IPS-20b (cell line): ENCODE measurements at regions not wholly inside any gene's neighbourhood (a gene's known extent, or its start where the extent isn't known, plus 50 kb on each side); places are given as distances from the start of the nearest gene placed in this dataset.
"Not testable (repeated sequence)": the region's sequence is repeated elsewhere in the genome, so short reads cannot be mapped to it uniquely, and the experiment has no call there.

Source experiments
- H3K27ac ChIP-seq: one replicate; pipeline ENCODE4 v1.5.1; 2013; ENCODE audit warnings: low read length
- H3K27me3 ChIP-seq: 2 replicates; pipeline ENCODE4 v1.6.1; 2013; ENCODE audit warnings: mild to moderate bottlenecking, low read length, inconsistent platforms; ENCODE audit not compliant: insufficient read depth
- H3K36me3 ChIP-seq: 2 replicates; pipeline ENCODE4 v1.6.1; 2013; ENCODE audit warnings: low read depth, mild to moderate bottlenecking, inconsistent platforms, low read length, moderate library complexity; ENCODE audit not compliant: insufficient read depth
- H3K4me1 ChIP-seq: 2 replicates; pipeline ENCODE4 v1.6.1; 2013; ENCODE audit warnings: mild to moderate bottlenecking, control low read depth, inconsistent platforms, low read length, moderate library complexity; ENCODE audit not compliant: insufficient read depth
- H3K4me3 ChIP-seq: 2 replicates; pipeline ENCODE4 v1.5.1; 2013; ENCODE audit warnings: mild to moderate bottlenecking, low read length, inconsistent platforms
- H3K9ac ChIP-seq: 2 replicates; pipeline ENCODE4 v1.6.1; 2013; ENCODE audit warnings: low read depth, mild to moderate bottlenecking, inconsistent platforms, low read length, moderate library complexity
- H3K9me3 ChIP-seq: 2 replicates; pipeline ENCODE4 v1.6.1; 2013; ENCODE audit warnings: mild to moderate bottlenecking, low read depth, low read length, inconsistent platforms; ENCODE audit not compliant: insufficient read depth

DNA sequence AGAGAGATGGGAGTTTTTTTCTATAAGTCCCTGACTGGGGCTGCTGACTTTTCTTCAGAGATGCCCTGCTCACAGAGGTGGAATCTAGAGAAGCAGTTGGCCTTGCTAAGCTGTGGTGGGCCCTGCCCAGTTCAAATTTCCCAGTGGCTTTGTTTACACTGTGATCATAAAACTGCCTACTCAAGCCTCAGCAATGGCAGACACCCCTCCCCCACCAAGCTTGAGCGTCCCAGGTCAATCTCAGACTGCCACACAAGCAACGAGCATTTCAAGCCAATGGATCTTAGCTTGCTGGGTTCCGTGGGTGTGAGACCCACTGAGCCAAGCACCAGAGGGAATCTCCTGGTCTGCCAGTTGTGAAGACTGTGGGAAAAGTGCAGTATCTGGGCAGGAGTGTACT lies 199.8 kb upstream of the WDFY3 start:
- Histone ChIP-seq H3K9me3 (no peaks in the 10 kb centered on the region), H3K4me1 (no peaks in the 10 kb centered on the region)

DNA sequence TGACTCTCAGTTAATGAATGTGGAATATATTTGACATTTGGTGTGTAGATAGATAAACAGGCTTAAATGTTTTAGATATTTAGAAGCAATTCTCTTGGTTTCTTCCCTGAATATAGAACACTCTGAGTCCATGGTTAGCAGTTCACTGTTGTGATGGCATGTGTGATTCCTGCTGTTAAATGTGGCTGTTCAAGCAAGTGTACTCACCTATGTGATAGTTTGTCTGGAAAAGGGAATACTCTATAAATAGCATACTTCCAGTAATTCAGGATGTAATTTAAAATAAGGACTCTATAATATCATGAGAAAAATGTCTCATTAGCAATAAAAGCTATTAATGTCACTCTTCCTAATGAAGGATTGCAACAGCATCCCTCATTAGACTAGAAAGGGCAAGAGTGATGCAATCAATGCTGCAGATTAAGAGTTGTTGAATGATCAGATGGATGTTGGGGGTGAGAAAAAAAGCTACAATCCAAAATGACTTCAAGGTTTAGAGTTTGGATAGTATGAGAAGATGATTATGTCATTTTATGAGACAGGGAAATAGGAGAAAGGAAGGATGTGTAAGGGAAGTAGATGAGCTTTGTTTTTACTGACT lies 201.8 kb upstream of the WDFY3 start:
- no peaks in the 10 kb centered on the region for H3K9me3 ChIP-seq
- no peak overlapping the region for H3K9ac ChIP-seq
- H3K36me3 ChIP-seq, result no peaks in the 10 kb centered on the region
- no peak overlapping the region for H3K4me3 ChIP-seq
- no peaks in the 10 kb centered on the region for H3K27me3 ChIP-seq
- no peak overlapping the region for H3K27ac ChIP-seq
- H3K4me1 ChIP-seq, result no peaks in the 10 kb centered on the region

More for the DNA sequence above, 199.8 kb upstream of the WDFY3 start:
- no peak overlapping the region for H3K4me3 ChIP-seq
- no peak overlapping the region for H3K27ac ChIP-seq
- H3K9ac ChIP-seq, result no peak overlapping the region
- no peaks in the 10 kb centered on the region for H3K27me3 ChIP-seq
- no peaks in the 10 kb centered on the region for H3K36me3 ChIP-seq

DNA sequence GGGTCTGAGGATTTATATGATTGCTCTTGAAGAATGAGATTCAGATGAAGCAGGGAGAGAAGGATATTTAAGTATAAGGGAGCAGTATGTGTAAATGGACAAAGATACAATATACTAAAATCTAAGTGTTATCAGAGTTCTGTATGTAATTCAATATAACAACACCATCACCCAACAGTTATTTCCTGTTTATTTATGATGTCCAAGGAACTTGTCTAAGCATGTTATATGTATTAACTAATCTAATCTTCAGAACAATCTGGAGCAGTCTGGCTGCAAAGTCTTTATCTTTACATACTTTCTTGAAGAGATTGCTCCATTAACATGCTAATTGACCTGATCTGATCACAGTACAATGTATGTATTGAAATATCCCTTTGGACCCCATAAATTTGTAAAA lies 203.8 kb upstream of the WDFY3 start:
- Histone ChIP-seq H3K9me3 (no peaks in the 10 kb centered on the region), H3K9ac (no peak overlapping the region), H3K36me3 (no peaks in the 10 kb centered on the region), H3K4me3 (no peak overlapping the region), H3K4me1 (no peaks in the 10 kb centered on the region), H3K27me3 (no peaks in the 10 kb centered on the region), H3K27ac (no peak overlapping the region)

DNA sequence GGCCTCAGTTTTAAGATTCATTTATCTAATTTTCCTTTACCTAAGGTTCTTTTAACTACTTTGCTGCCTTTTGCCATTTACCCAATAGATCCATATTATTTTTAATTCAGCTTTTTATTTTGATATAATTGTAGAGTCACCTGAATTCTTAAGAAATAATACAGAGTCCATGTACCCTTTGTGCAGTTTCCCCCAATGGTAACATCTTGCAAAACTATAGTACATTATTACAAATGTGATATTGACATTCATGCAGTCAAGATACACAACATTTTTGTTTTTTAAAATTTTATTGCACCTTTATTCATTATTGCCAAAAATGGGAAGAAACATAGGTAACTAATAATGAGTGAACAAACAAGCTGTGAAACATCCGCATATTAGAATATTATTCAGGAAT lies 208.7 kb upstream of the WDFY3 start:
- Histone ChIP-seq H3K4me3 (no peak overlapping the region), H3K27me3 (no peaks in the 10 kb centered on the region), H3K27ac (no peak overlapping the region), H3K9ac (no peak overlapping the region), H3K4me1 (no peaks in the 10 kb centered on the region), H3K9me3 (no peaks in the 10 kb centered on the region), H3K36me3 (no peaks in the 10 kb centered on the region)

DNA sequence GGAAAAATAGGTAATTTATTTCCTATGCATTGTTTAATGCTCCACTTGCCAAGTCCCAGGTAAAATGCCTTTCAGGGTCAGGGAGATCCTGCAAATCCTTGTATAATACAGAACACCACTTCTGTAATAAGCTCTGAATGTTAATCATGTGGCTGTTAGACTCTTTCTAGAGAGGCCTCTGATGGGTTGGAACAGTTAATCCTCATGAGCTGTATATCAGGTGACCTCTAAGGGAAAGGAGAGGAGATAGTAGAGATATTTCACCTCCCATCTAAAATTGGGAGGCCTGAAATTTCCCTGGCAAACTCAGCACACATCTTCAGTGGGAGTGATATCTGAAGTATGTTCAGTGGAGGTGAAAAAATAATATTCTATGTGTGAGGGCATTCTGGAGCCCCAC lies 210.6 kb upstream of the WDFY3 start:
- no peaks in the 10 kb centered on the region for H3K27me3 ChIP-seq
- no peaks in the 10 kb centered on the region for H3K36me3 ChIP-seq
- H3K4me3 ChIP-seq, result no peak overlapping the region
- H3K9ac ChIP-seq, result no peak overlapping the region
- no peaks in the 10 kb centered on the region for H3K9me3 ChIP-seq
- no peak overlapping the region for H3K27ac ChIP-seq
- no peaks in the 10 kb centered on the region for H3K4me1 ChIP-seq

DNA sequence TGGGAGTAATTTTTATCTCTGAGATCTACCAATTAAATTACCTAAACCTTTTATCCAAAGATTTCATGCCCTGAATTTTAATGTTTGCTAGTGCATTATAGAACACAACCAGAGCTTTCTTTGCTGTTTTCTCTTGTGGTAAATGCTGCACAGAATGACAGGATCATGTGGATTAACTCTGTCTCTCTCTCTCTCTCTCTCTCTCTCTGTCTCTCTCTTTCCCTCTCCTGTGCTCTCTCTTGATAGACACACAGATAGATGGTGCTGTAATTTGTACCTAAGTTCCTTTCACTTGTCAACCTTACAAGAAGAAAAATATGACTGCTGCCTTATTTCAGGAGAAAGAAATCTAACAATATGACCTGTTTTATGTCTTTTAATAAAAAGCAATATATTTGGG lies 211.2 kb upstream of the WDFY3 start:
- Histone ChIP-seq H3K4me3 (no peak overlapping the region), H3K4me1 (no peaks in the 10 kb centered on the region), H3K27me3 (no peaks in the 10 kb centered on the region), H3K9ac (no peak overlapping the region), H3K36me3 (no peaks in the 10 kb centered on the region), H3K27ac (no peak overlapping the region), H3K9me3 (no peaks in the 10 kb centered on the region)

DNA sequence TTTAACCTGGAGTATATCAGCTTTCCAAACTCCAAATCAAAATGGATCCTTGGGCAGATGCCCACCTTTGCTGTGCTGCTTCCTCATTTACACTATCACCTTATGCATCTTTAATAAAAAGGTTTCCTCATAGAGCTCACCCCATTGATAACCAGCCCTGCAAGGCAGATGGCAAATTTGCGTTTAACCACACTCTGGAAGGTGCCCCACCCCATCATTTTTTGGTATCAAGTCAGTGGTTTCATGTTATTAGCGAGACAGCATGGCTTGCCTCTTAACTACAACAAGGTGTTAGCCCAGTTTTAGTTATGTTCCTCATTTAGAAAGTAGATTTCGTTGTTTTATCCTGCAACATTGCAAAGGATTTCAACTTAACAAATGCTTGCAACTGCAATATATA lies 214.0 kb upstream of the WDFY3 start:
- H3K9ac ChIP-seq, result no peak overlapping the region
- H3K27ac ChIP-seq, result no peak overlapping the region
- no peaks in the 10 kb centered on the region for H3K36me3 ChIP-seq
- H3K9me3 ChIP-seq, result no peaks in the 10 kb centered on the region
- H3K27me3 ChIP-seq, result no peaks in the 10 kb centered on the region
- no peak overlapping the region for H3K4me3 ChIP-seq
- no peaks in the 10 kb centered on the region for H3K4me1 ChIP-seq

DNA sequence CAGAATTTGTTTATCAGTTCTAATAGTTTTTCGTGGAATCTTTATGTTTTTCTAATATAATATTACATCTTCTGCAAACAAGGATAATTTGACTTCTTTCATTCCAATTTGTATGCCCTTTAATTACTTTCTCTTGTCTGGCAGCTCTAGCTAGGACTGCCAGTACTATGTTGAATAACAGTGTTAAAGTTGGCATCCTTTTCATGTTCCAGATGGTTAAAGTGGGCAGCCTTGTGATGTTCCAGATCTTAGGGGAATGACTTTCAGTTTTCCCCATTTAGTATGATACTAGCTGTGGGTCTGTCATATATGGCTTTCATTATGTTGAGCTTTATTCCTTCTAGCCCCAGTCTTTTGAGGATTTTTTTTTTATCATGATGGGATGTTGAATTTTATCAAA lies 220.6 kb upstream of the WDFY3 start:
- H3K27ac ChIP-seq, result no peak overlapping the region
- no peaks in the 10 kb centered on the region for H3K4me1 ChIP-seq
- no peaks in the 10 kb centered on the region for H3K36me3 ChIP-seq
- no peak overlapping the region for H3K4me3 ChIP-seq
- no peaks in the 10 kb centered on the region for H3K27me3 ChIP-seq
- H3K9me3 ChIP-seq, result no peaks in the 10 kb centered on the region
- H3K9ac ChIP-seq, result no peak overlapping the region

DNA sequence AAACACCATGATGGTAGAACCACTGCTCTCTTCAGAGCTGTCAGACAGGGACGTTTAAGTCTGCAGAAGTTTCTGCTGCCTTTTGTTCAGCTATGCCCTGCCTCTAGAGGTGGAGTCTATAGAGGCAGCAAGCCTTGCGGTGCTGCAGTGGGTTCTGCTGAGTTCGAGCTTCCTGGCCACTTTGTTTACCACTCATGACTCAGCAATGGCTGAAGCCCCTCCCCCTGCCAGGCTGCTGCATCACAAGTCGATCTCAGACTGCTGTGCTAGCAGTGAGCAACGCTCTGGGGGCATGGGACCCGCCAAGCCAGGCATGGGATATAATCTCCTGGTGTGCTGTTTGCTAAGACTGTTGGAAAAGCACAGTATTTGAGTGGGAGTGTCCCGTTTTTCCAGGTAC lies 229.5 kb upstream of the WDFY3 start:
- H3K27ac ChIP-seq, H3K4me3 ChIP-seq, H3K4me1 ChIP-seq, H3K36me3 ChIP-seq, H3K9ac ChIP-seq, H3K27me3 ChIP-seq: not testable (repeated sequence)
- peaks cover 17% of the 10 kb centered on the region for H3K9me3 ChIP-seq

DNA sequence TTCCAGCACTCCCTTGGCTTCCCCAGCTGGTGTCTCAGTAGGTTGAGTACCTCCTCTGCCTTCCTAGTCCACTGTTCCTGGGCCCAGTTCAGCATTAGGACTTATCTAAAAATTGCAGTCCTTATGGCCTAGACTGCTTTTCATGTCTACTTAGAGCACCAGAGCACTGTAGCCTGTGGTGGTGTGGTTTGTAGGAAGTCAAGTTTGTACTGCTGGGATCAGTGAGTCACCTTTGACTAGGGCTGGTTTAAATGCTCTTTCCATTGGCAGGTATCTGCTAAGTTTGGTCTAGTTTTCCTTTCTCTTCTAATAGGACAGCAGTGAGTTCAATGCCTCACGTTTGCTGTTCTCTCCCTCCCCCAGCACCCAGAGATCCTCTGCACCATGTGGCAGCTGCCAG lies 233.6 kb upstream of the WDFY3 start:
- no peak overlapping the region for H3K9ac ChIP-seq
- no peak overlapping the region for H3K27ac ChIP-seq
- H3K4me3 ChIP-seq, result no peak overlapping the region
- H3K36me3 ChIP-seq, result no peaks in the 10 kb centered on the region
- no peaks in the 10 kb centered on the region for H3K4me1 ChIP-seq
- peaks cover 17% of the 10 kb centered on the region for H3K9me3 ChIP-seq
- no peaks in the 10 kb centered on the region for H3K27me3 ChIP-seq

DNA sequence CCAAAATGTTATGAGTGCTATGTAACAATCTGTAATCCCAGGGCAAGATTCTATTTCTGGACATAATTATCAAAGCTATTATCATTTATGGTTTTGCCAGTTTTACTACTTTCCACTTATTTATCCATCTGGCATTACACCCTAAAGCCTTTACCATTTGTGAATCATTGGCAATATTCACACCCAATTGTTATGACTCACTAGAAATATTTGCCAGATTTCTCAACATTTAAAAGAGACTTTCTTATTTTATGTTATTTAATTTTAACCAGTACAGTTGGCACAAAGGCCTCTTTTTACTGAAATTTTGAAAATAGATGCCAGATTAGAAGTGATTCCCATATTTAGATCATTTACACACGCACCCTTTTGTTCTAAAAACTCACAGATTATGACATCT lies 242.7 kb upstream of the WDFY3 start:
- Histone ChIP-seq H3K4me3 (no peak overlapping the region), H3K9me3 (no peaks in the 10 kb centered on the region), H3K36me3 (no peaks in the 10 kb centered on the region), H3K9ac (no peak overlapping the region), H3K4me1 (no peaks in the 10 kb centered on the region), H3K27me3 (no peaks in the 10 kb centered on the region), H3K27ac (no peak overlapping the region)

DNA sequence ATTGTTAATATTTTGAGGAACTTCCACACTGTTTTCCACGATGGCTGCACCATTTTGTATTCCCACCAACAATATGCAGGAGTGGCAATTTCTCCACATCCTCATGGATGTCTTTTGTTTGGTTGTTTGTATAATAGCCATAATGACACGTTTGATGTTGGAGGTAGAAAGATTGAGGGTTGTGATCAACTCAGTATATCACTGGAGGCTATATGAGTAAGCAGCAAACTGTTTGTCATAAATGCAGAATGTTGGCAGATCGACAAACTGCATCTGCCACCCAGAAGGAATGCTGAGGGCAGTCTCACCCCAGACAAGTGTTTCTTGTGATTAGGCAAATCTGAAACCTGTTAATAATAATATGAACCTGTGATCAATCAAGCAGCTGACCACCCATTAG lies 243.9 kb upstream of the WDFY3 start:
- Histone ChIP-seq H3K27me3 (no peaks in the 10 kb centered on the region), H3K36me3 (no peaks in the 10 kb centered on the region), H3K27ac (no peak overlapping the region), H3K9me3 (peaks cover 6% of the 10 kb centered on the region; the same call in 1 of the 2 replicates), H3K4me1 (no peaks in the 10 kb centered on the region), H3K4me3 (no peak overlapping the region), H3K9ac (no peak overlapping the region)

DNA sequence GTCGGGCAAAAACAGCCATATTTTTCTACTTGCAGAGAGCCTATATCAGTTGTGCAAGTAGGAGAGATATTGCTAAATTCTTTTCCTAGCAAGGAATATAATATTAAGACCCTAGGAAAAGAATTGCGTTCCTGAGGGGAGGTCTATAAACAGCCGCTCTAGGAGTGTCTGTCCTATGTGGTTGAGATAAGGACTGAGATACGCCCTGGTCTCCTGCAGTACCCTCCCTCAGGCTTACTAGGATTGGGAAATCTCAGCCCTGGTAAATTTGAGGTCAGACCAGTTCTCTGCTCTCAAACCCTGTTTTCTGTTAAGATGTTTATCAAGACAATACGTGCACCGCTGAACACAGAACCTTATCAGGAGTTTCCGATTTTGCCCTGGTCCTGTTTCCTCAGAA lies 250.1 kb upstream of the WDFY3 start:
- H3K4me3 ChIP-seq, H3K27ac ChIP-seq, H3K36me3 ChIP-seq, H3K27me3 ChIP-seq, H3K9ac ChIP-seq, H3K4me1 ChIP-seq: not testable (repeated sequence)
- H3K9me3 ChIP-seq, result peaks cover 43% of the 10 kb centered on the region
